ENCODE measurements at regions not wholly inside any gene's neighbourhood (a gene's known extent, or its start where the extent isn't known, plus 50 kb on each side); places are given as distances from the start of the nearest gene placed in this dataset.

GRCh38 chr1:228904222-228904621 is 168.9 kb downstream of the RHOU start:
- H3K27me3 ChIP-seq (ENCODE audit: low read depth) = no peaks in the 10 kb centered on the region
- no peak for DNase-seq (ENCODE audit: low spot score in 2 of 2)
- no peaks in the 10 kb centered on the region for H3K36me3 ChIP-seq (replicated peaks)
- in situ Hi-C loops (cut with MboI; ENCODE audit: low sequenced_read_pairs) = no loop called here
- H3K4me1 ChIP-seq = no peaks in the 10 kb centered on the region
- no peaks in the 10 kb centered on the region for H3K9me3 ChIP-seq
- H3K4me3 ChIP-seq = no peak overlapping the region

DNA sequence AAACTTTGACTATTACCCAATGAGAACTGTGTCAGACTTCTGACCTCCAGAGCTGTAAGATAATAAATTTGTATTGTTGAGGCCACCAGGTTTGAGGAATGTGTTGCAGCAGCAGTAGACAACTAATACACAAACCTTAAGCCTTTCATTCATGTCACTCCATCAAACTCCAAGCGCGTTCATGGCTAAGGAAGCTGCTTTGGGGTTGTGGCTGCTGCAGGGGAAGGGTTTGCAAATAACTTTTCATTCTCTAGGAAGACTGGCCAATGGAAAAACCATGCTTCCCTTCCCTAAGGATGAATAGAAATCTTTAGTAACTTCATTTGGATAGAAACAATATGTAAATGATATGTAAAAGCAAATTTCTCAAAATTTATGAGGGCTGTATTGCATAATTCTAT is 170.4 kb downstream of the RHOU start:
- no peaks in the 10 kb centered on the region for H3K4me1 ChIP-seq
- H3K9me3 ChIP-seq = no peaks in the 10 kb centered on the region
- DNase-seq (ENCODE audit: low spot score in 2 of 2) = no peak
- no peaks in the 10 kb centered on the region for H3K27me3 ChIP-seq (ENCODE audit: low read depth)
- H3K4me3 ChIP-seq = no peak overlapping the region
- no peaks in the 10 kb centered on the region for H3K36me3 ChIP-seq (replicated peaks)
- in situ Hi-C loops (cut with MboI; ENCODE audit: low sequenced_read_pairs) = no loop called here

DNA sequence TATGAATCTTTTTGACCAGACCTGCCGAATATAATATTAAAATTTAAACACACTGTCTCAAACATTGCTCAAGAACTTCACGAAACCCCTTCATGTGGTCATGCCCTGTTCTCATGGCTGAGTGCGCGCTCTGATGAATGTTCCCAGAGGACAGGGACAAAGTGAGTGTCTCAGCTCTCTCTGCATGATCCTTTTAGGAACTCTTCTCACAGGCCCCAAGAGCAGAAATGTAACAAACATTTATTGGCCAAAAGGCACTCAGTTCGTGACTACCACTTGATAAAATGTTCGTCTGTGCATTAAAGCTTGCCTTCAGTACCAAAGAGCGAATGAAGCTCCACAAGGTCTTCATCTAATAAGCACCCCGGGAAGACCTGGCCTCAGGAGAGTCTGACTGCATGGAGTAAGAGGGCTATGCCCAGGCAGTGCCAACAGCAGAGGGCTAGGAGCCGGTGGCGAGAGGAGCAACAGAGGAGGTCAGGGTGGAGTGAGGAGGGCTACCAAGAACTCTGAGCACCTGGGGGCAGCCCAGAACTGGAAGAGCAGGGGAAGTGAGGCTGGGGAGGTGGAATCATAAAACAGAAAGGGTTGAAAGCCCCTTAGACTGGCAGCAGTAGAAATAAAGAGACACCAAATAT is 171.1 kb downstream of the RHOU start:
- no peak for DNase-seq (ENCODE audit: low spot score in 2 of 2)
- Histone ChIP-seq H3K4me3 (no peak overlapping the region), H3K4me1 (no peaks in the 10 kb centered on the region), H3K36me3 (replicated peaks) (no peaks in the 10 kb centered on the region), H3K9me3 (no peaks in the 10 kb centered on the region), H3K27me3 (ENCODE audit: low read depth) (no peaks in the 10 kb centered on the region)
- in situ Hi-C loops (cut with MboI; ENCODE audit: low sequenced_read_pairs) = no loop called here

- in situ Hi-C loops (cut with MboI; ENCODE audit: low sequenced_read_pairs) = no loop called here
- Histone ChIP-seq H3K9me3 (no peaks in the 10 kb centered on the region), H3K4me1 (no peaks in the 10 kb centered on the region), H3K36me3 (replicated peaks) (no peaks in the 10 kb centered on the region), H3K27me3 (ENCODE audit: low read depth) (no peaks in the 10 kb centered on the region), H3K4me3 (no peak overlapping the region)
- no peak for DNase-seq (ENCODE audit: low spot score in 2 of 2)
Measured at GRCh38 chr1:228911225-228912210, 176.2 kb downstream of the RHOU start.

- Histone ChIP-seq H3K4me1 (no peaks in the 10 kb centered on the region), H3K4me3 (no peak overlapping the region), H3K36me3 (replicated peaks) (no peaks in the 10 kb centered on the region), H3K27me3 (ENCODE audit: low read depth) (no peaks in the 10 kb centered on the region), H3K9me3 (no peaks in the 10 kb centered on the region)
- DNase-seq (ENCODE audit: low spot score in 2 of 2) = no peak
- in situ Hi-C loops (cut with MboI; ENCODE audit: low sequenced_read_pairs) = no loop called here
Measured at GRCh38 chr1:228913626-228914414, 178.5 kb downstream of the RHOU start.

GRCh38 chr1:228914700-228915099 is 179.4 kb downstream of the RHOU start:
- in situ Hi-C loops (cut with MboI; ENCODE audit: low sequenced_read_pairs) = no loop called here
- H3K4me3 ChIP-seq = no peak overlapping the region
- no peaks in the 10 kb centered on the region for H3K9me3 ChIP-seq
- no peaks in the 10 kb centered on the region for H3K27me3 ChIP-seq (ENCODE audit: low read depth)
- H3K4me1 ChIP-seq = no peaks in the 10 kb centered on the region
- DNase-seq (ENCODE audit: low spot score in 2 of 2) = no peak
- H3K36me3 ChIP-seq (replicated peaks) = no peaks in the 10 kb centered on the region

GRCh38 chr1:228917342-228917741 is 182.1 kb downstream of the RHOU start:
- Histone ChIP-seq H3K36me3 (replicated peaks) (no peaks in the 10 kb centered on the region), H3K4me3 (no peak overlapping the region), H3K9me3 (no peaks in the 10 kb centered on the region), H3K27me3 (ENCODE audit: low read depth) (no peaks in the 10 kb centered on the region), H3K4me1 (no peaks in the 10 kb centered on the region)
- in situ Hi-C loops (cut with MboI; ENCODE audit: low sequenced_read_pairs) = no loop called here
- DNase-seq (ENCODE audit: low spot score in 2 of 2) = no peak

GRCh38 chr1:228917755-228918154 is 182.5 kb downstream of the RHOU start:
- in situ Hi-C loops (cut with MboI; ENCODE audit: low sequenced_read_pairs) = no loop called here
- no peaks in the 10 kb centered on the region for H3K4me1 ChIP-seq
- no peaks in the 10 kb centered on the region for H3K27me3 ChIP-seq (ENCODE audit: low read depth)
- no peaks in the 10 kb centered on the region for H3K9me3 ChIP-seq
- DNase-seq (ENCODE audit: low spot score in 2 of 2) = no peak
- H3K36me3 ChIP-seq (replicated peaks) = no peaks in the 10 kb centered on the region
- H3K4me3 ChIP-seq = no peak overlapping the region

DNA sequence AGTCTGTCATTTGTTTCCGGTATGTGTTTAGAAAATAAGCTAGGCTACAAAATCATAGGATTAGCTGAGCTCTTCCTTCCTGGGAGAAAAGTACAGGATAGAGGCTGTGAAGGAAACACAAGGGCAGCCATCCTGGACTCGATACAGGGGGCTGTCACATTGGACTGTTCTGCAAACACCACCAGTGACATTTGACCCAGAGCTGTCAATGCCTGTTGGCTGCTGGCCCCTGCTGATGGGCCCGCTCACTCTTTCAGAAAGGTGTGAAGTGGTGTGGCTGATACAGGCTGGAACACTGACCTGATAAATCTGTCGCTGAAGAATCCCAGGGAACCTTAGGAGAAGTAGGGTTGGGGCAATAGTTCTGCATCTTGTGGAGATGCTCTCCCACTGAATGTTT is 183.1 kb downstream of the RHOU start:
- H3K4me1 ChIP-seq = no peaks in the 10 kb centered on the region
- H3K9me3 ChIP-seq = no peaks in the 10 kb centered on the region
- H3K27me3 ChIP-seq (ENCODE audit: low read depth) = no peaks in the 10 kb centered on the region
- no peak for DNase-seq (ENCODE audit: low spot score in 2 of 2)
- in situ Hi-C loops (cut with MboI; ENCODE audit: low sequenced_read_pairs) = no loop called here
- H3K4me3 ChIP-seq = no peak overlapping the region
- no peaks in the 10 kb centered on the region for H3K36me3 ChIP-seq (replicated peaks)

- Histone ChIP-seq H3K9me3 (no peaks in the 10 kb centered on the region), H3K4me1 (no peaks in the 10 kb centered on the region), H3K4me3 (no peak overlapping the region), H3K27me3 (ENCODE audit: low read depth) (no peaks in the 10 kb centered on the region), H3K36me3 (replicated peaks) (no peaks in the 10 kb centered on the region)
- no peak for DNase-seq (ENCODE audit: low spot score in 2 of 2)
- in situ Hi-C loops (cut with MboI; ENCODE audit: low sequenced_read_pairs) = no loop called here
Measured at GRCh38 chr1:228919914-228920313, 184.6 kb downstream of the RHOU start.

DNA sequence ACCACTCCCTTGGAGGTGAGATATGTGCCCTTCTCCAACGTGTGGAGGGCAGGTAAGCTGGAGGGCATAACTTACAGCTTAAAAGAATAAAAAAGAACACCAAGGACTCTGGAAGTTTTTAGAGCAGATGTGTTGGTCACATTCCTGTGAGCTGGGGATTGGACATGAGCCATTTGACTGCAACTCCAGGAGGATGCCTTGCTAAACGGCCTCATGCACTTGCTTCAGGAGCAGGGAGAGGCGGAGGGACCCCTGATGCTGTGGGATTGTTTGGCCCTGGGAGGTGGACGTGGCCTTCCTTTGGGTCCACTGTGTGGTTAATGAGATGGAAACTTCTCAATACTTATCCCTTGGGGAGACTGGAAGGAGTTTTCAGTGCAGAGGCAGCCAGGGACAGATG is 185.6 kb downstream of the RHOU start:
- Histone ChIP-seq H3K9me3 (no peaks in the 10 kb centered on the region), H3K36me3 (replicated peaks) (no peaks in the 10 kb centered on the region), H3K4me1 (no peaks in the 10 kb centered on the region), H3K4me3 (no peak overlapping the region), H3K27me3 (ENCODE audit: low read depth) (no peaks in the 10 kb centered on the region)
- no peak for DNase-seq (ENCODE audit: low spot score in 2 of 2)
- in situ Hi-C loops (cut with MboI; ENCODE audit: low sequenced_read_pairs) = no loop called here

DNA sequence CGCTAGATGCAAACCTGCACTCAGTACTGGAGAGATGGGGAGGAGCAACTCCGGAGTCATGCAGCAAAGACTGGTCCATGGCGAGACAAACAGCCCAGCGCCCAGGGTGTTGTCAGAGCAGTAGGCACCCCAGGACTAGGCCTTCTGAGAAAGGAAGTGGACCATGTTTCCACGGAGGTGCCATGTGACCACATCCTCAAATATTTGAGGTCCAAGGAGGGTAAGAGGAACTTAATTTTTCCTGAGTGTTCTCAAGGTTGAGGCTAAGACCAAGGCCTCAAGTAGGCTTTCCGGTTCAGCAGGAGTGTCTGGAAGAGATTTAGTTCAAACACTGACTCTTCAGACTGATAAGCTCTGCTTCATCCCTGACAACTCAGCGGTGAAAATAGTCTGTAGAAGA is 186.2 kb downstream of the RHOU start:
- Histone ChIP-seq H3K9me3 (no peaks in the 10 kb centered on the region), H3K27me3 (ENCODE audit: low read depth) (no peaks in the 10 kb centered on the region), H3K36me3 (replicated peaks) (no peaks in the 10 kb centered on the region), H3K4me3 (no peak overlapping the region), H3K4me1 (no peaks in the 10 kb centered on the region)
- in situ Hi-C loops (cut with MboI; ENCODE audit: low sequenced_read_pairs) = no loop called here
- no peak for DNase-seq (ENCODE audit: low spot score in 2 of 2)

DNA sequence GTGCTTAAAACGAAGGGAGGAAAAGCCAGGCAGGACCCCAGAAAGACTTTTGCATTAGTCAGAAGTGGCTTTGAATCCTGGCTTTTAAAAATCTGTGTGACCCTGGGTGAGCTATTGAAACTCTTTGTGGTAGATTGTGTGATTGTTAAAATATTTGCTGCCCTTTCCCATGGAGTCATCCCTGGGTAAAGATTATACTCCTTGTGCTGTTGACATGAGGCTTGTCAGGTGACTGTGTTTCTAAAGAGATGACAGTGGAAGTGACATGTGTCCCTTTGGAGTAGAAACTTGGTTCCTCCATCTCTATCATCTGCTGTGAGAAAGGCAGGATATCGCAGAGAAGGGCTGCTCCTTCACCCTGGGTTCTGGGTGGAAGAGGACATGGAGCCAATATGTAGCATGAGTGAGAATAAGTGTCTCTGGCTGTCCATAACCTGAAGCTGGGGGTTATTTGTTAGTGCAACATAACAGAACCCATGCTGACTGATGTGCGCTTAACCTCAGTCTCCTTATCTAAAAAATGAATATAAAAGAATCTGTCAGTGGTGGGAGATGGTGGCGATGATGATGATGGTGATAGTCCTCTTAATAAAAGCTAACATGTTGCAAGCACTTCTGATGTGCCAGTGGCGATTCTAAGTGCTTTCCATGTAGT is 187.6 kb downstream of the RHOU start:
- Histone ChIP-seq H3K36me3 (replicated peaks) (no peaks in the 10 kb centered on the region), H3K4me3 (no peak overlapping the region), H3K9me3 (no peaks in the 10 kb centered on the region), H3K27me3 (ENCODE audit: low read depth) (no peaks in the 10 kb centered on the region), H3K4me1 (no peaks in the 10 kb centered on the region)
- DNase-seq (ENCODE audit: low spot score in 2 of 2) = no peak
- in situ Hi-C loops (cut with MboI; ENCODE audit: low sequenced_read_pairs) = no loop called here

Data from HAP-1 (cell line).